ENCODE measurements at regions not wholly inside any gene's neighbourhood (a gene's known extent, or its start where the extent isn't known, plus 50 kb on each side); places are given as distances from the start of the nearest gene placed in this dataset.

DNA sequence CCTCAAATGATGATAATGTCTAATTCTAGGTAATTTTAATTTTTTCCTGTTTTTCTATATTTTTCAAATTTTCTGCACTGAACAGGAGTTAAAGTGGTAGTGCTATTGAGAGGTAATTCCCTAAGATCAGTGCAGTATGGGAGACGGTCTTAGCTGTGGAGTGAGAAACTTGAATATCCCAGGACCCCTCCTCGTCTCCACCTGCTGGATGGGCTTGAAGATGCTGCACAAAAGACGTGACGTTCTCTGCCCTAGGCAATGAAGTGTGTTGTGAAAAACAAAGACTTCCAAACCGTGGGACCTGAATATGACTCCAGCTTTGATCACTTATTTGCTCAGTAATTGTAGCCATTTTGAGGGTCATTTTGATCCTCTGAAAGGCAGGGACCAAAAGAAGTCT is 298.1 kb downstream of the VRK1 start:
- TF ChIP-seq, protein P1, sequence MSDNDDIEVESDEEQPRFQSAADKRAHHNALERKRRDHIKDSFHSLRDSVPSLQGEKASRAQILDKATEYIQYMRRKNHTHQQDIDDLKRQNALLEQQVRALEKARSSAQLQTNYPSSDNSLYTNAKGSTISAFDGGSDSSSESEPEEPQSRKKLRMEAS (IDR thresholded peaks at IDR 0.05; ENCODE audit: insufficient read depth, insufficient read length), result no peak
- no peak for TF ChIP-seq POLR2A (IDR thresholded peaks at IDR 0.05; ENCODE audit: low read depth, low read length)
- TF ChIP-seq, protein P2, sequence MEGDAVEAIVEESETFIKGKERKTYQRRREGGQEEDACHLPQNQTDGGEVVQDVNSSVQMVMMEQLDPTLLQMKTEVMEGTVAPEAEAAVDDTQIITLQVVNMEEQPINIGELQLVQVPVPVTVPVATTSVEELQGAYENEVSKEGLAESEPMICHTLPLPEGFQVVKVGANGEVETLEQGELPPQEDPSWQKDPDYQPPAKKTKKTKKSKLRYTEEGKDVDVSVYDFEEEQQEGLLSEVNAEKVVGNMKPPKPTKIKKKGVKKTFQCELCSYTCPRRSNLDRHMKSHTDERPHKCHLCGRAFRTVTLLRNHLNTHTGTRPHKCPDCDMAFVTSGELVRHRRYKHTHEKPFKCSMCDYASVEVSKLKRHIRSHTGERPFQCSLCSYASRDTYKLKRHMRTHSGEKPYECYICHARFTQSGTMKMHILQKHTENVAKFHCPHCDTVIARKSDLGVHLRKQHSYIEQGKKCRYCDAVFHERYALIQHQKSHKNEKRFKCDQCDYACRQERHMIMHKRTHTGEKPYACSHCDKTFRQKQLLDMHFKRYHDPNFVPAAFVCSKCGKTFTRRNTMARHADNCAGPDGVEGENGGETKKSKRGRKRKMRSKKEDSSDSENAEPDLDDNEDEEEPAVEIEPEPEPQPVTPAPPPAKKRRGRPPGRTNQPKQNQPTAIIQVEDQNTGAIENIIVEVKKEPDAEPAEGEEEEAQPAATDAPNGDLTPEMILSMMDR (IDR thresholded peaks at IDR 0.05; ENCODE audit: extremely low read depth in 1 of 2, insufficient read depth in 1 of 2, low read depth in 1 of 2, low read length in 2 of 2), result no peak
- no peak for TF ChIP-seq POLR2AphosphoS5 (IDR thresholded peaks at IDR 0.05; ENCODE audit: insufficient read depth, low read depth, low read length)
- no peak for TF ChIP-seq EZH2 (IDR thresholded peaks at IDR 0.05; ENCODE audit: borderline replicate concordance, low read depth, low read length, severe bottlenecking)
- no peak for TF ChIP-seq FOS (IDR thresholded peaks at IDR 0.05; ENCODE audit: borderline replicate concordance, insufficient read depth, low read length)
- TF ChIP-seq JUN (IDR thresholded peaks at IDR 0.05; ENCODE audit: borderline replicate concordance, insufficient read depth, insufficient read length, low read depth), result no peak
